ENCODE measurements at regions not wholly inside any gene's neighbourhood (a gene's known extent, or its start where the extent isn't known, plus 50 kb on each side); places are given as distances from the start of the nearest gene placed in this dataset.

DNA sequence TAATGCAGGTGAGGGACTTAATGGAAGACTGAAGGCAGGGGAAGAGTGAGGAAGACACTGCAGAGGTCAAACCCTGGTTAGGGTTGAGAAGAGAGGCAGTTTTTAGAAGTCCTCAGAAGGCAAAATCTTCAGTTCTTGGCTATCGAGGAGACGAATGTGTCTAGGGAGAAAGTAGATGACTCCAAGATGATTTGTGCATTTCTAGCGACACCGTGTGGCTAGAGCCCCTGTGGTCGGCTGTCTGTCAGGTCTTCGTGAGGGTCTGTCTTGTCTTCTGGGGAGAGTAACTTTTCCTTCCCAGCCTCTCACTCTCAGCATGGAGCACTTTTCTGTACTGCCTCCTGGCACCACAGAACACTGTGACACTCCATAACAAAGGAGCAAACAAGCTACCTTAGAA lies 458.1 kb downstream of the STIM2 start:
- no peak for TF ChIP-seq EZH2 (IDR thresholded peaks at IDR 0.05; ENCODE audit: low read depth)
- TF ChIP-seq, protein P1, sequence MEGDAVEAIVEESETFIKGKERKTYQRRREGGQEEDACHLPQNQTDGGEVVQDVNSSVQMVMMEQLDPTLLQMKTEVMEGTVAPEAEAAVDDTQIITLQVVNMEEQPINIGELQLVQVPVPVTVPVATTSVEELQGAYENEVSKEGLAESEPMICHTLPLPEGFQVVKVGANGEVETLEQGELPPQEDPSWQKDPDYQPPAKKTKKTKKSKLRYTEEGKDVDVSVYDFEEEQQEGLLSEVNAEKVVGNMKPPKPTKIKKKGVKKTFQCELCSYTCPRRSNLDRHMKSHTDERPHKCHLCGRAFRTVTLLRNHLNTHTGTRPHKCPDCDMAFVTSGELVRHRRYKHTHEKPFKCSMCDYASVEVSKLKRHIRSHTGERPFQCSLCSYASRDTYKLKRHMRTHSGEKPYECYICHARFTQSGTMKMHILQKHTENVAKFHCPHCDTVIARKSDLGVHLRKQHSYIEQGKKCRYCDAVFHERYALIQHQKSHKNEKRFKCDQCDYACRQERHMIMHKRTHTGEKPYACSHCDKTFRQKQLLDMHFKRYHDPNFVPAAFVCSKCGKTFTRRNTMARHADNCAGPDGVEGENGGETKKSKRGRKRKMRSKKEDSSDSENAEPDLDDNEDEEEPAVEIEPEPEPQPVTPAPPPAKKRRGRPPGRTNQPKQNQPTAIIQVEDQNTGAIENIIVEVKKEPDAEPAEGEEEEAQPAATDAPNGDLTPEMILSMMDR (conservative IDR thresholded peaks at IDR 0.05) = 0 out of 2 replicates have a peak, but pooled peaks have one; percentile 24
